Hepatocyte (in vitro differentiated cells): ENCODE measurements at regions not wholly inside any gene's neighbourhood (a gene's known extent, or its start where the extent isn't known, plus 50 kb on each side); places are given as distances from the start of the nearest gene placed in this dataset.

Source experiments
- DNase-seq: peaks from one replicate; pipeline ENCODE4 v3.0.0-alpha.2; 2016; ENCODE audit warnings: low spot score
- H2AFZ ChIP-seq: fragments of 200-600 bp; sonication (generic); 2 replicates; pipeline ENCODE4 v1.6.0; 2016; ENCODE audit warnings: antibody characterized with exemption, mild to moderate bottlenecking
- H3K27ac ChIP-seq: fragments of 200-600 bp; sonication (generic); 2 replicates; pipeline ENCODE4 v1.5.1; 2016; ENCODE audit warnings: mild to moderate bottlenecking
- H3K27me3 ChIP-seq: fragments of 200-600 bp; sonication (generic); 2 replicates; pipeline ENCODE4 v1.6.1; 2016
- H3K36me3 ChIP-seq: fragments of 200-600 bp; sonication (generic); replicated peaks from 2 replicates; pipeline ENCODE4 v1.5.1; 2016; ENCODE audit warnings: low read depth; ENCODE audit not compliant: insufficient read depth
- H3K4me1 ChIP-seq: fragments of 200-600 bp; sonication (generic); 2 replicates; pipeline ENCODE4 v1.5.1; 2016; ENCODE audit warnings: mild to moderate bottlenecking, moderate library complexity; ENCODE audit not compliant: insufficient read depth
- H3K4me2 ChIP-seq: fragments of 200-600 bp; sonication (generic); 2 replicates; pipeline ENCODE4 v1.6.0; 2016
- H3K4me3 ChIP-seq: fragments of 200-600 bp; sonication (generic); 2 replicates; pipeline ENCODE4 v1.5.1; 2016; ENCODE audit warnings: mild to moderate bottlenecking
- H3K79me2 ChIP-seq: fragments of 200-600 bp; sonication (generic); 2 replicates; pipeline ENCODE4 v1.6.0; 2017; ENCODE audit warnings: mild to moderate bottlenecking
- H3K9me2 ChIP-seq: fragments of 200-600 bp; sonication (generic); replicated peaks from 2 replicates; pipeline ENCODE4 v1.6.0; 2017; ENCODE audit warnings: mild to moderate bottlenecking; ENCODE audit not compliant: insufficient read depth
- H3K9me3 ChIP-seq: fragments of 200-600 bp; sonication (generic); 2 replicates; pipeline ENCODE4 v1.5.1; 2016; ENCODE audit warnings: low read depth, mild to moderate bottlenecking
- H4K20me1 ChIP-seq: fragments of 200-600 bp; sonication (generic); 2 replicates; pipeline ENCODE4 v1.6.0; 2016; ENCODE audit warnings: mild to moderate bottlenecking; ENCODE audit not compliant: insufficient read depth, poor library complexity, severe bottlenecking
- CTCF ChIP-seq: fragments of 200-600 bp; sonication (generic); IDR thresholded peaks from 2 replicates; pipeline ENCODE4 v1.5.1; 2016; ENCODE audit warnings: antibody characterized with exemption, mild to moderate bottlenecking; ENCODE audit not compliant: poor library complexity
- EZH2 ChIP-seq: fragments of 200-600 bp; sonication (generic); IDR thresholded peaks from 2 replicates; pipeline ENCODE4 v1.6.1; 2016; ENCODE audit warnings: antibody characterized with exemption, mild to moderate bottlenecking, borderline replicate concordance
- EZH2phosphoT487 ChIP-seq: fragments of 200-600 bp; sonication (generic); IDR thresholded peaks from one replicate; pipeline ENCODE4 v1.6.1; 2018; ENCODE audit warnings: antibody characterized with exemption, mild to moderate bottlenecking, low read depth, moderate library complexity; ENCODE audit not compliant: unreplicated experiment, severe bottlenecking
- WGBS: methylation state at CpG from one replicate; pipeline ENCODE4 v1.1.6; 2016; ENCODE audit warnings: low lambda C conversion rate; ENCODE audit errors: missing lambda C conversion rate; 5-methylcytosine and 5-hydroxymethylcytosine counted together

GRCh38 chr1:4404854-4405590, 249.4 kb upstream of the AJAP1 start:
- no peaks in the 10 kb centered on the region for H3K9me2 ChIP-seq
- no peak overlapping the region for H3K27ac ChIP-seq
- H3K79me2 ChIP-seq: no peaks in the 10 kb centered on the region
- H3K4me1 ChIP-seq: no peaks in the 10 kb centered on the region
- no peak overlapping the region for H3K4me3 ChIP-seq
- no peak overlapping the region for H3K4me2 ChIP-seq
- DNase-seq: no peak
- no peaks in the 10 kb centered on the region for H4K20me1 ChIP-seq
- H3K36me3 ChIP-seq: no peaks in the 10 kb centered on the region
- TF ChIP-seq EZH2 (no peak), EZH2phosphoT487 (no peak), CTCF (no peak)
- 75% methylated on average over 12 of the region's 12 CpGs for WGBS
- no peak overlapping the region for H2AFZ ChIP-seq
- no peaks in the 10 kb centered on the region for H3K9me3 ChIP-seq
- no peaks in the 10 kb centered on the region for H3K27me3 ChIP-seq

DNA sequence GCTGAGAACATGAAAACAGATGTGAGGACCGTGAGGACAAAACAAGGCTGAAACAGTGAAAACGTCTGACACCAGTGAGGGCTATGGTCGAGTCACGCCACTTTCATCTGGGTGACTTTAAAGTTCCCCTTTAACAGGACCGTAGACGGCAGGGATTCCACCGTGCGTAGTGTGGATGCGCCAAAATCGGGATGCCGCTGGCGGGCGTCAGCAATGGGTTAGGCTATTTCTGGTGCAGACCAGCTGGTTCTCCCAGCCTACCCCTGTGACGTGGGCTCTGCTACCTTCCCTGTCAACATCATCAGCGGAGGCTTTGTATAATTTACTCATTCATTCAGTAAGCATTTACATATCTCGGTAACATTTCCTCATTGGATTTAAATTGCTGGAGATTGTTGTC, 246.6 kb upstream of the AJAP1 start:
- no peaks in the 10 kb centered on the region for H4K20me1 ChIP-seq
- H3K27ac ChIP-seq: no peak overlapping the region
- no peaks in the 10 kb centered on the region for H3K9me3 ChIP-seq
- TF ChIP-seq EZH2 (no peak), CTCF (no peak), EZH2phosphoT487 (no peak)
- H3K4me3 ChIP-seq: no peak overlapping the region
- no peak overlapping the region for H2AFZ ChIP-seq
- WGBS: 88% methylated on average over 16 of the region's 16 CpGs
- no peak overlapping the region for H3K4me2 ChIP-seq
- H3K9me2 ChIP-seq: no peaks in the 10 kb centered on the region
- H3K4me1 ChIP-seq: no peaks in the 10 kb centered on the region
- no peak for DNase-seq
- no peaks in the 10 kb centered on the region for H3K36me3 ChIP-seq
- no peaks in the 10 kb centered on the region for H3K27me3 ChIP-seq
- H3K79me2 ChIP-seq: no peaks in the 10 kb centered on the region

DNA sequence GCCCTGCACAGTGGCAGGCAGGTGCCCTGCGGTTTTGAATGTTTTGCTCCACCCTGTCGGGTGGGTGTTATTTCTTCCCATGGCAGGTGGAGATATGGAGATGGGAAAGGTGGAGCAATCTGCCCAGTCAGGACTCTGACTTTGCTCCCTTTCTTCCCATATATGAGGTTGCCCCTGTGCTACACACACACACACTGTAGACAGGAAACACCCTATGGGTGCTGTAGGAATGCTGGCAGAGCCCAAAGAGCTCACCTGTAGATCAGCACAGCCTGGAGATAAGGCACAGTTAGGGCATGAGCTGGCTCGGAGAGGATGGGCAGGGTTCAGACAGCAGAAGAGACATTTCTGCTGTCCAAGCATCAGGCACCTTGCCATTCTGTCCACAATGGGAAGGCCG, 246.0 kb upstream of the AJAP1 start:
- Histone ChIP-seq H3K4me3 (no peak overlapping the region), H3K4me2 (no peak overlapping the region), H4K20me1 (no peaks in the 10 kb centered on the region), H3K27me3 (no peaks in the 10 kb centered on the region), H3K9me3 (no peaks in the 10 kb centered on the region), H3K9me2 (no peaks in the 10 kb centered on the region), H3K36me3 (no peaks in the 10 kb centered on the region), H3K4me1 (no peaks in the 10 kb centered on the region), H3K79me2 (no peaks in the 10 kb centered on the region), H3K27ac (no peak overlapping the region), H2AFZ (no peak overlapping the region)
- no peak for DNase-seq
- TF ChIP-seq EZH2 (no peak), EZH2phosphoT487 (no peak), CTCF (no peak)
- WGBS: 70% methylated on average over 4 of the region's 4 CpGs
